ENCODE measurements at regions not wholly inside any gene's neighbourhood (a gene's known extent, or its start where the extent isn't known, plus 50 kb on each side); places are given as distances from the start of the nearest gene placed in this dataset.

DNA sequence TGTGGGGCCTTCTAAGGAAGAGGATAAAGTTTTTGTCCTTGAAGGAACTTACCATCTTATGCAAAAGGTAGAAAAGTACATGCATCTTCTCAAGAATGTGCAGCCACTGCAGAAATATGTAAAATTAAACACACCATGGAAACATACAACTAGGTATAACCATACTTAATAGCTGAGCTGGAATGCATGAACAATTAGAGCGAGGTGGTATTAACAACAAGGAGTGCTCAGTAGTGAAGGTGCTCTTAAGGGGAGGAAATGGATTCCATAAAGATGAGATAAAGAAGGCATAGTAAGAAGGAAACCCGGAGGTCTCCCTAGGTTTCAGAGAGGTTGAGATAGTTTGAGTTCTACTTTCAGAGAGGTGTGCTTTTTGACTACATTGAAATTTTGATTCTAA is 415.9 kb downstream of the NDFIP2 start:
- TF ChIP-seq, protein P1, sequence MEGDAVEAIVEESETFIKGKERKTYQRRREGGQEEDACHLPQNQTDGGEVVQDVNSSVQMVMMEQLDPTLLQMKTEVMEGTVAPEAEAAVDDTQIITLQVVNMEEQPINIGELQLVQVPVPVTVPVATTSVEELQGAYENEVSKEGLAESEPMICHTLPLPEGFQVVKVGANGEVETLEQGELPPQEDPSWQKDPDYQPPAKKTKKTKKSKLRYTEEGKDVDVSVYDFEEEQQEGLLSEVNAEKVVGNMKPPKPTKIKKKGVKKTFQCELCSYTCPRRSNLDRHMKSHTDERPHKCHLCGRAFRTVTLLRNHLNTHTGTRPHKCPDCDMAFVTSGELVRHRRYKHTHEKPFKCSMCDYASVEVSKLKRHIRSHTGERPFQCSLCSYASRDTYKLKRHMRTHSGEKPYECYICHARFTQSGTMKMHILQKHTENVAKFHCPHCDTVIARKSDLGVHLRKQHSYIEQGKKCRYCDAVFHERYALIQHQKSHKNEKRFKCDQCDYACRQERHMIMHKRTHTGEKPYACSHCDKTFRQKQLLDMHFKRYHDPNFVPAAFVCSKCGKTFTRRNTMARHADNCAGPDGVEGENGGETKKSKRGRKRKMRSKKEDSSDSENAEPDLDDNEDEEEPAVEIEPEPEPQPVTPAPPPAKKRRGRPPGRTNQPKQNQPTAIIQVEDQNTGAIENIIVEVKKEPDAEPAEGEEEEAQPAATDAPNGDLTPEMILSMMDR (IDR thresholded peaks at IDR 0.05): no peak
- no peak for TF ChIP-seq POLR2AphosphoS5 (IDR thresholded peaks at IDR 0.05)
- no peak for TF ChIP-seq POLR2A (IDR thresholded peaks at IDR 0.05)
